ENCODE measurements at regions not wholly inside any gene's neighbourhood (a gene's known extent, or its start where the extent isn't known, plus 50 kb on each side); places are given as distances from the start of the nearest gene placed in this dataset.
"Not testable (repeated sequence)": the region's sequence is repeated elsewhere in the genome, so short reads cannot be mapped to it uniquely, and the experiment has no call there.

- DNase-seq (ENCODE audit: insufficient read length, low spot score): no peak
- TF ChIP-seq TAF1 (IDR thresholded peaks at IDR 0.05; ENCODE audit: low read depth, low read length) (no peak), POU2F2 (IDR thresholded peaks at IDR 0.05; ENCODE audit: low read depth, low read length) (no peak), POLR2AphosphoS5 (IDR thresholded peaks at IDR 0.05; ENCODE audit: low read depth, low read length) (no peak), SPI1 (IDR thresholded peaks at IDR 0.05; ENCODE audit: low read depth, low read length) (no peak), PAX5 (IDR thresholded peaks at IDR 0.05; ENCODE audit: insufficient read depth, low read length, severe bottlenecking) (no peak), POLR2A (IDR thresholded peaks at IDR 0.05; ENCODE audit: low read depth, low read length) (no peak)
- no peak for FAIRE-seq
Measured at GRCh38 chr2:37802211-37802752, 122.8 kb upstream of the RMDN2 start.

GRCh38 chr2:37802899-37803379 lies 122.1 kb upstream of the RMDN2 start:
- no peak for FAIRE-seq
- TF ChIP-seq POLR2AphosphoS5 (IDR thresholded peaks at IDR 0.05; ENCODE audit: low read depth, low read length) (no peak), PAX5 (IDR thresholded peaks at IDR 0.05; ENCODE audit: insufficient read depth, low read length, severe bottlenecking) (no peak), POLR2A (IDR thresholded peaks at IDR 0.05; ENCODE audit: low read depth, low read length) (no peak), TAF1 (IDR thresholded peaks at IDR 0.05; ENCODE audit: low read depth, low read length) (no peak), POU2F2 (IDR thresholded peaks at IDR 0.05; ENCODE audit: low read depth, low read length) (no peak), SPI1 (IDR thresholded peaks at IDR 0.05; ENCODE audit: low read depth, low read length) (no peak)
- DNase-seq (ENCODE audit: insufficient read length, low spot score): no peak

GRCh38 chr2:37806004-37806403 lies 119.1 kb upstream of the RMDN2 start:
- FAIRE-seq; DNase-seq (ENCODE audit: insufficient read length, low spot score): not testable (repeated sequence)

- TF ChIP-seq SPI1 (IDR thresholded peaks at IDR 0.05; ENCODE audit: low read depth, low read length) (no peak), PAX5 (IDR thresholded peaks at IDR 0.05; ENCODE audit: insufficient read depth, low read length, severe bottlenecking) (no peak), TAF1 (IDR thresholded peaks at IDR 0.05; ENCODE audit: low read depth, low read length) (no peak), POU2F2 (IDR thresholded peaks at IDR 0.05; ENCODE audit: low read depth, low read length) (no peak), POLR2AphosphoS5 (IDR thresholded peaks at IDR 0.05; ENCODE audit: low read depth, low read length) (no peak)
- DNase-seq (ENCODE audit: insufficient read length, low spot score) (no peak), FAIRE-seq (no peak)
Measured at GRCh38 chr2:37809525-37809924, 115.6 kb upstream of the RMDN2 start.

- no peak for TF ChIP-seq POLR2AphosphoS5 (IDR thresholded peaks at IDR 0.05; ENCODE audit: low read depth, low read length)
- no peak for TF ChIP-seq POU2F2 (IDR thresholded peaks at IDR 0.05; ENCODE audit: low read depth, low read length)
- no peak for TF ChIP-seq TAF1 (IDR thresholded peaks at IDR 0.05; ENCODE audit: low read depth, low read length)
- no peak for TF ChIP-seq PAX5 (IDR thresholded peaks at IDR 0.05; ENCODE audit: insufficient read depth, low read length, severe bottlenecking)
- TF ChIP-seq SPI1 (IDR thresholded peaks at IDR 0.05; ENCODE audit: low read depth, low read length): no peak
- TF ChIP-seq POLR2A (IDR thresholded peaks at IDR 0.05; ENCODE audit: low read depth, low read length): no peak
- no peak for FAIRE-seq
- DNase-seq (ENCODE audit: insufficient read length, low spot score): no peak
Measured at GRCh38 chr2:37809931-37810570, 115.0 kb upstream of the RMDN2 start.

- FAIRE-seq: no peak
- DNase-seq (ENCODE audit: insufficient read length, low spot score): no peak
Measured at GRCh38 chr2:37812414-37812813, 112.7 kb upstream of the RMDN2 start.

GRCh38 chr2:37812941-37813730 lies 112.0 kb upstream of the RMDN2 start:
- DNase-seq (ENCODE audit: insufficient read length, low spot score): no peak
- no peak for FAIRE-seq
- no peak for TF ChIP-seq POU2F2 (IDR thresholded peaks at IDR 0.05; ENCODE audit: low read depth, low read length)
- no peak for TF ChIP-seq SPI1 (IDR thresholded peaks at IDR 0.05; ENCODE audit: low read depth, low read length)

More at GRCh38 chr2:37812414-37812813, 112.7 kb upstream of the RMDN2 start:
- TF ChIP-seq SPI1 (IDR thresholded peaks at IDR 0.05; ENCODE audit: low read depth, low read length) (no peak), POU2F2 (IDR thresholded peaks at IDR 0.05; ENCODE audit: low read depth, low read length) (no peak), TAF1 (IDR thresholded peaks at IDR 0.05; ENCODE audit: low read depth, low read length) (no peak), POLR2AphosphoS5 (IDR thresholded peaks at IDR 0.05; ENCODE audit: low read depth, low read length) (no peak), POLR2A (IDR thresholded peaks at IDR 0.05; ENCODE audit: low read depth, low read length) (no peak), PAX5 (IDR thresholded peaks at IDR 0.05; ENCODE audit: insufficient read depth, low read length, severe bottlenecking) (no peak)

GRCh38 chr2:37816036-37816435 lies 109.1 kb upstream of the RMDN2 start:
- no peak for FAIRE-seq
- TF ChIP-seq TAF1 (IDR thresholded peaks at IDR 0.05; ENCODE audit: low read depth, low read length) (no peak), POLR2AphosphoS5 (IDR thresholded peaks at IDR 0.05; ENCODE audit: low read depth, low read length) (no peak), POLR2A (IDR thresholded peaks at IDR 0.05; ENCODE audit: low read depth, low read length) (no peak), SPI1 (IDR thresholded peaks at IDR 0.05; ENCODE audit: low read depth, low read length) (no peak), POU2F2 (IDR thresholded peaks at IDR 0.05; ENCODE audit: low read depth, low read length) (no peak), PAX5 (IDR thresholded peaks at IDR 0.05; ENCODE audit: insufficient read depth, low read length, severe bottlenecking) (no peak)

GRCh38 chr2:37816686-37817085 lies 108.4 kb upstream of the RMDN2 start:
- TF ChIP-seq POLR2AphosphoS5 (IDR thresholded peaks at IDR 0.05; ENCODE audit: low read depth, low read length) (no peak), POU2F2 (IDR thresholded peaks at IDR 0.05; ENCODE audit: low read depth, low read length) (no peak)
- no peak for DNase-seq (ENCODE audit: insufficient read length, low spot score)
- FAIRE-seq: no peak

More at GRCh38 chr2:37816036-37816435, 109.1 kb upstream of the RMDN2 start:
- no peak for DNase-seq (ENCODE audit: insufficient read length, low spot score)

- no peak for DNase-seq (ENCODE audit: insufficient read length, low spot score)
- FAIRE-seq: no peak
- TF ChIP-seq POLR2AphosphoS5 (IDR thresholded peaks at IDR 0.05; ENCODE audit: low read depth, low read length) (no peak), TAF1 (IDR thresholded peaks at IDR 0.05; ENCODE audit: low read depth, low read length) (no peak), PAX5 (IDR thresholded peaks at IDR 0.05; ENCODE audit: insufficient read depth, low read length, severe bottlenecking) (no peak), SPI1 (IDR thresholded peaks at IDR 0.05; ENCODE audit: low read depth, low read length) (no peak), POU2F2 (IDR thresholded peaks at IDR 0.05; ENCODE audit: low read depth, low read length) (no peak), POLR2A (IDR thresholded peaks at IDR 0.05; ENCODE audit: low read depth, low read length) (no peak)
Measured at GRCh38 chr2:37819186-37819585, 105.9 kb upstream of the RMDN2 start.

Data from GM12891 (cell line).